ENCODE measurements at regions not wholly inside any gene's neighbourhood (a gene's known extent, or its start where the extent isn't known, plus 50 kb on each side); places are given as distances from the start of the nearest gene placed in this dataset.

DNA sequence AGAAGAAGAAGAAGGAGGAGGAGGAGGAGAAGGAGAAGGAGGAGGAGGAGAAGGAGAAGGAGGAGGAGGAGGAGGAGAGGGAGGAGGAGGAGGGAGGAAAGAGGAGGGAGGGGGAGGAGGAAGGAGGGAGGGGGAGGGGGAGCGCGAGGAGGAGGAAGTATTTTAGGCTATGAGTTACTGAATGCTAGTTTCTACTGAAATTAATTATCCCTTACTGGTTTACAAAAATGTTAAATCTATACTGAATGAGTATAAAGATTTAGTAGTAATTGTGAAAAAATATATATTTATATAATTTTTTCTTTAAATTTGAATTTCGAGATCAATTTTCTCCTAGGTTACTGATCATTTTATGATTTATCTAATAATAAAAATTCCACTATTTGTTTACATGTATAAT, 1769.0 kb upstream of the NUDT12 start:
- TF ChIP-seq ARNTL (CRISPR knock-in tag; IDR thresholded peaks at IDR 0.05; ENCODE audit: borderline replicate concordance, low read depth) (no peak), PATZ1 (CRISPR knock-in tag; IDR thresholded peaks at IDR 0.05; ENCODE audit: borderline replicate concordance) (no peak), OSR1 (CRISPR knock-in tag; IDR thresholded peaks at IDR 0.05) (no peak), ZNF8 (CRISPR knock-in tag; IDR thresholded peaks at IDR 0.05) (no peak), TOX (CRISPR knock-in tag; IDR thresholded peaks at IDR 0.05; ENCODE audit: borderline replicate concordance) (no peak), ZC3H10 (CRISPR knock-in tag; IDR thresholded peaks at IDR 0.05) (no peak), RARB (CRISPR knock-in tag; IDR thresholded peaks at IDR 0.05) (no peak), ZNF565 (CRISPR knock-in tag; conservative IDR thresholded peaks at IDR 0.05; ENCODE audit: low read depth) (no peak)
